ENCODE measurements at regions not wholly inside any gene's neighbourhood (a gene's known extent, or its start where the extent isn't known, plus 50 kb on each side); places are given as distances from the start of the nearest gene placed in this dataset.

DNA sequence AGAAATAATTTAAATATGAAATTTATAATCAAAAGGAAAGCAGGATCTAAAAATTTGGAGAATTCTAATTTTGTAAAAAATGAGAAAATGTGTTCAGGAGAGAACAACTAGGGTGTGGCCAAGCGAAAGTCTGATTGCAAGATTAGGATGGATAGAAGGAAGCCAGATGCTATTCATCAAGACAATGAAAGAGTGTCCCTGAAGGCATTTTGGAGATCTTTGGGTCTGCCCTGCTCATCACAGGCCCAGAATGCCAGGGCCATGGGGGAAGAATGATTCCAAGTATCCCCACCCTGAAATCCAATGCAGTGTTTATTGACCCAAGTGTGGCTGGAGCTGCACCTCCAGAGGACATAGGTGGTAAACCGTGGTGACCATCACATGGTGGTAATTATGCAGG, 724.0 kb upstream of the FZD8 start:
- Histone ChIP-seq H3K9me2 (replicated peaks; ENCODE audit: low read depth, low read length) (no peaks in the 10 kb centered on the region), H3K4me3 (ENCODE audit: low read length, poor library complexity, severe bottlenecking) (no peak overlapping the region), H3K36me3 (ENCODE audit: insufficient read depth, low read length) (no peaks in the 10 kb centered on the region), H3K4me2 (ENCODE audit: low read depth, low read length, poor library complexity, severe bottlenecking) (no peak overlapping the region), H3K79me2 (ENCODE audit: insufficient read depth, low read length) (no peaks in the 10 kb centered on the region), H3K4me1 (ENCODE audit: insufficient read depth, low read length, poor library complexity, severe bottlenecking) (no peaks in the 10 kb centered on the region), H4K20me1 (ENCODE audit: insufficient read depth, low read length, poor library complexity, severe bottlenecking) (no peaks in the 10 kb centered on the region), H3K27me3 (ENCODE audit: insufficient read depth, low read length, poor library complexity, severe bottlenecking) (no peaks in the 10 kb centered on the region), H3K9ac (ENCODE audit: low read depth, low read length, poor library complexity, severe bottlenecking) (no peak overlapping the region), H3F3A (ENCODE audit: low read depth) (no peaks in the 10 kb centered on the region), H3K9me3 (ENCODE audit: insufficient read depth, low read depth, low read length) (no peaks in the 10 kb centered on the region), H2AFZ (ENCODE audit: low read length) (no peak overlapping the region)
- no peak for TF ChIP-seq EZH2phosphoT487 (IDR thresholded peaks at IDR 0.05; ENCODE audit: borderline replicate concordance)
- TF ChIP-seq, protein P1, sequence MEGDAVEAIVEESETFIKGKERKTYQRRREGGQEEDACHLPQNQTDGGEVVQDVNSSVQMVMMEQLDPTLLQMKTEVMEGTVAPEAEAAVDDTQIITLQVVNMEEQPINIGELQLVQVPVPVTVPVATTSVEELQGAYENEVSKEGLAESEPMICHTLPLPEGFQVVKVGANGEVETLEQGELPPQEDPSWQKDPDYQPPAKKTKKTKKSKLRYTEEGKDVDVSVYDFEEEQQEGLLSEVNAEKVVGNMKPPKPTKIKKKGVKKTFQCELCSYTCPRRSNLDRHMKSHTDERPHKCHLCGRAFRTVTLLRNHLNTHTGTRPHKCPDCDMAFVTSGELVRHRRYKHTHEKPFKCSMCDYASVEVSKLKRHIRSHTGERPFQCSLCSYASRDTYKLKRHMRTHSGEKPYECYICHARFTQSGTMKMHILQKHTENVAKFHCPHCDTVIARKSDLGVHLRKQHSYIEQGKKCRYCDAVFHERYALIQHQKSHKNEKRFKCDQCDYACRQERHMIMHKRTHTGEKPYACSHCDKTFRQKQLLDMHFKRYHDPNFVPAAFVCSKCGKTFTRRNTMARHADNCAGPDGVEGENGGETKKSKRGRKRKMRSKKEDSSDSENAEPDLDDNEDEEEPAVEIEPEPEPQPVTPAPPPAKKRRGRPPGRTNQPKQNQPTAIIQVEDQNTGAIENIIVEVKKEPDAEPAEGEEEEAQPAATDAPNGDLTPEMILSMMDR (conservative IDR thresholded peaks at IDR 0.05; ENCODE audit: low read length) = no peak

DNA sequence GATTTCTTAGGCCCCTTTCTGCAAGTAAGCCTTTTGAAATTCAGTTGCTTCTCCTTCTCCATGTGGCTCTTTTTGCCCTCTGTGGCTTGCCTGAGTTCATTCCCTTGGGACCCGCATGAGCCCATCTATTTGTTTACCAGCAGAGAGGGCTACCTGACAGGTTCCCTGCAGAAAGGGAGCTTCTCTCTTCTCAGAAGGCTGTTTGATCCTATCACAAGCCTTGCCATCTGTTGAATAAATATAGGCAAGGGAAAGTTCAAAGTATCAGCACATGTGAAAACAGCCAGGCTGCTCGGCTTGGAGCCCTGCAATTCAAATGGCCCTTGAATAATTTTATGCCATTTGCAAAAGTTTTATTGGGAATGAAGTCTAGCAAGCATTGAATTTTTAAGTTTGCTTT, 720.2 kb upstream of the FZD8 start:
- Histone ChIP-seq H4K20me1 (ENCODE audit: insufficient read depth, low read length, poor library complexity, severe bottlenecking) (no peaks in the 10 kb centered on the region), H2AFZ (ENCODE audit: low read length) (no peak overlapping the region), H3K9me2 (replicated peaks; ENCODE audit: low read depth, low read length) (no peaks in the 10 kb centered on the region), H3F3A (ENCODE audit: low read depth) (no peaks in the 10 kb centered on the region), H3K79me2 (ENCODE audit: insufficient read depth, low read length) (no peaks in the 10 kb centered on the region), H3K27me3 (ENCODE audit: insufficient read depth, low read length, poor library complexity, severe bottlenecking) (no peaks in the 10 kb centered on the region), H3K9me3 (ENCODE audit: insufficient read depth, low read depth, low read length) (no peaks in the 10 kb centered on the region), H3K36me3 (ENCODE audit: insufficient read depth, low read length) (no peaks in the 10 kb centered on the region), H3K4me3 (ENCODE audit: low read length, poor library complexity, severe bottlenecking) (no peak overlapping the region), H3K4me1 (ENCODE audit: insufficient read depth, low read length, poor library complexity, severe bottlenecking) (no peaks in the 10 kb centered on the region), H3K9ac (ENCODE audit: low read depth, low read length, poor library complexity, severe bottlenecking) (no peak overlapping the region), H3K4me2 (ENCODE audit: low read depth, low read length, poor library complexity, severe bottlenecking) (no peak overlapping the region)
- TF ChIP-seq EZH2phosphoT487 (IDR thresholded peaks at IDR 0.05; ENCODE audit: borderline replicate concordance) = no peak
- TF ChIP-seq, protein P1 (conservative IDR thresholded peaks at IDR 0.05; ENCODE audit: low read length) = no peak

DNA sequence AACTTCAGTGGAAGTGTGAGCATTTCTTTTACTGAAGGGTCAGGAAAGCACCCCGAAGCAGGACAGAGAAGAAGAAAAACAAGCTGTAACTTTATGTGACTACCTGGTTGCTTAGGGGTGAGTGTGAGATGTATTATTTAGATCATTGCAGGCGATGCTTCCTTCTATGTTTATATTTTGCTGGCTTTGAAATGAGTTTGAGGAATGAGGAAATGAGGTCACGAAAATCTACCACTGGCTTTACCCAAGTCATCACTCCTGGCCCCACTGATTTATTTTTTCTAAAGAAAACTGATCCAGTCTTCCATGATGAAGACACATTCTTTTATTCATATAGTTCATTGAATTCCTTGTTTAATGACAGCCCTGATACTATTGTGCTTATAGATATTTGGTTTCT, 716.6 kb upstream of the FZD8 start:
- Histone ChIP-seq H3K36me3 (ENCODE audit: insufficient read depth, low read length) (no peaks in the 10 kb centered on the region), H3K4me3 (ENCODE audit: low read length, poor library complexity, severe bottlenecking) (no peak overlapping the region), H3K4me1 (ENCODE audit: insufficient read depth, low read length, poor library complexity, severe bottlenecking) (no peaks in the 10 kb centered on the region), H3K9me2 (replicated peaks; ENCODE audit: low read depth, low read length) (no peaks in the 10 kb centered on the region), H2AFZ (ENCODE audit: low read length) (no peak overlapping the region), H3K4me2 (ENCODE audit: low read depth, low read length, poor library complexity, severe bottlenecking) (no peak overlapping the region), H3K79me2 (ENCODE audit: insufficient read depth, low read length) (no peaks in the 10 kb centered on the region), H3K9me3 (ENCODE audit: insufficient read depth, low read depth, low read length) (no peaks in the 10 kb centered on the region), H4K20me1 (ENCODE audit: insufficient read depth, low read length, poor library complexity, severe bottlenecking) (no peaks in the 10 kb centered on the region), H3K27me3 (ENCODE audit: insufficient read depth, low read length, poor library complexity, severe bottlenecking) (no peaks in the 10 kb centered on the region), H3F3A (ENCODE audit: low read depth) (no peaks in the 10 kb centered on the region), H3K9ac (ENCODE audit: low read depth, low read length, poor library complexity, severe bottlenecking) (no peak overlapping the region)
- TF ChIP-seq, protein P1 (conservative IDR thresholded peaks at IDR 0.05; ENCODE audit: low read length) = no peak
- no peak for TF ChIP-seq EZH2phosphoT487 (IDR thresholded peaks at IDR 0.05; ENCODE audit: borderline replicate concordance)

Measured in Loucy (cell line).